Chondrocyte (in vitro differentiated cells): ENCODE measurements at regions not wholly inside any gene's neighbourhood (a gene's known extent, or its start where the extent isn't known, plus 50 kb on each side); places are given as distances from the start of the nearest gene placed in this dataset.

Experiments
- DNase-seq: peaks from one replicate; pipeline ENCODE4 v3.0.0; 2021; ENCODE audit warnings: mixed read lengths, low spot score
- H3K27ac Mint-ChIP-seq: one replicate; pipeline ENCODE4 v1.8.0; 2021; ENCODE audit warnings: mild to moderate bottlenecking, moderate library complexity, mixed read lengths; ENCODE audit not compliant: unreplicated experiment
- H3K27me3 Mint-ChIP-seq: 2 replicates; pipeline ENCODE4 v1.8.0; 2021; ENCODE audit warnings: low read depth, mixed read lengths
- H3K36me3 Mint-ChIP-seq: 2 replicates; pipeline ENCODE4 v1.8.0; 2021; ENCODE audit warnings: low read depth, mixed read lengths
- H3K4me1 Mint-ChIP-seq: 2 replicates; pipeline ENCODE4 v1.8.0; 2021; ENCODE audit warnings: low read depth, mild to moderate bottlenecking, mixed read lengths
- H3K4me3 Mint-ChIP-seq: one replicate; pipeline ENCODE4 v1.8.0; 2021; ENCODE audit warnings: mild to moderate bottlenecking, moderate library complexity, mixed read lengths; ENCODE audit not compliant: unreplicated experiment
- H3K9me3 Mint-ChIP-seq: 2 replicates; pipeline ENCODE4 v1.8.0; 2021; ENCODE audit warnings: low read depth, mixed read lengths
- TF ChIP-seq, protein P1 (sequence below): fragments of 200-600 bp; sonication (generic); IDR thresholded peaks from 2 replicates; pipeline ENCODE4 v1.5.0; 2021; ENCODE audit warnings: antibody characterized with exemption, mild to moderate bottlenecking, moderate library complexity

DNA sequence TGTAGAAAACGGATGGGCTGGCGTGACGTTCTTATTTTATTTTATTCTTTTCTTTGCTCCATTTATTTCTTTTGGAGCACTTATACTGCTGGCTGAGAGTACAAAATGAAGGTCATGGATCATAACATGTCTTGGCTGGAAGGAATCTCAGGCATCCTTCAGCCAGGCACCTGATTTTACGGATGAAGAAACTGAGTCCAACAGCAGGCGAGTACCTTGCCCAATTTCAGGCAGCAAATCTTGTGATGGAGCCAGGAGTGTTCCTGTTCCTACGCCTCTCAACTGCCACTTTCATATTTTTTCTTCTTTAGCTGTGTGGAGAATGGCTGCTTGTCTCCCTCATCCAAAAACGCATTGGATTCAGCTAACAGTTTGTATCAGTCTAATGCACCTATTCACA lies 332.1 kb upstream of the IGFBP7 start:
- no peak overlapping the region for H3K4me3 Mint-ChIP-seq
- TF ChIP-seq, protein P1, sequence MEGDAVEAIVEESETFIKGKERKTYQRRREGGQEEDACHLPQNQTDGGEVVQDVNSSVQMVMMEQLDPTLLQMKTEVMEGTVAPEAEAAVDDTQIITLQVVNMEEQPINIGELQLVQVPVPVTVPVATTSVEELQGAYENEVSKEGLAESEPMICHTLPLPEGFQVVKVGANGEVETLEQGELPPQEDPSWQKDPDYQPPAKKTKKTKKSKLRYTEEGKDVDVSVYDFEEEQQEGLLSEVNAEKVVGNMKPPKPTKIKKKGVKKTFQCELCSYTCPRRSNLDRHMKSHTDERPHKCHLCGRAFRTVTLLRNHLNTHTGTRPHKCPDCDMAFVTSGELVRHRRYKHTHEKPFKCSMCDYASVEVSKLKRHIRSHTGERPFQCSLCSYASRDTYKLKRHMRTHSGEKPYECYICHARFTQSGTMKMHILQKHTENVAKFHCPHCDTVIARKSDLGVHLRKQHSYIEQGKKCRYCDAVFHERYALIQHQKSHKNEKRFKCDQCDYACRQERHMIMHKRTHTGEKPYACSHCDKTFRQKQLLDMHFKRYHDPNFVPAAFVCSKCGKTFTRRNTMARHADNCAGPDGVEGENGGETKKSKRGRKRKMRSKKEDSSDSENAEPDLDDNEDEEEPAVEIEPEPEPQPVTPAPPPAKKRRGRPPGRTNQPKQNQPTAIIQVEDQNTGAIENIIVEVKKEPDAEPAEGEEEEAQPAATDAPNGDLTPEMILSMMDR = no peak
- H3K4me1 Mint-ChIP-seq = no peaks in the 10 kb centered on the region
- no peak for DNase-seq
- H3K27ac Mint-ChIP-seq = no peak overlapping the region
- H3K9me3 Mint-ChIP-seq = no peaks in the 10 kb centered on the region
- H3K36me3 Mint-ChIP-seq = no peaks in the 10 kb centered on the region
- H3K27me3 Mint-ChIP-seq = peaks cover 46% of the 10 kb centered on the region

DNA sequence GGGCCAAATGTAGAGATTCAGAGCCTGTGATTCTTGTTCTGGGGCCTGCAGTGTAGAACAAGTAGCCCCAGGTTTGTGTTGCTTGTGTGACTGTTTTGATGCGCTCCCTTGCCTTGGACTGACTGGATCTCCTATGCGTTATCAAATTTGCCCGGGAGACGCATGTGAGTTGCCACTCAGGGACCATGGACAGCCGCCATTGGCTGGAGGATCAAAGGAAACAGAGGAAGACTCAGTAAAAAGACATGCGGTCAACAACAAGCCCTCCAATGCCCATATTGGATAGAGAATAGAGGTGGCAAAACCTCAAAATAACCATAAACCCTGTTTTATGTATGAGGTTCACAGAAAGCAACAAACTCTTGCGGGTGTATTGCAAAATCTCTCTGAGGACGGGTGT lies 327.5 kb upstream of the IGFBP7 start:
- Mint-ChIP-seq H3K36me3 (no peaks in the 10 kb centered on the region), H3K27ac (no peak overlapping the region), H3K9me3 (no peaks in the 10 kb centered on the region), H3K4me3 (no peak overlapping the region), H3K27me3 (peaks cover 56% of the 10 kb centered on the region), H3K4me1 (no peaks in the 10 kb centered on the region)
- DNase-seq = no peak
- TF ChIP-seq, protein P1 = no peak

GRCh38 chr4:57435300-57435699 lies 325.1 kb upstream of the IGFBP7 start:
- no peak for DNase-seq
- H3K27ac Mint-ChIP-seq = no peak overlapping the region
- H3K27me3 Mint-ChIP-seq = peaks cover 55% of the 10 kb centered on the region
- no peaks in the 10 kb centered on the region for H3K4me1 Mint-ChIP-seq
- TF ChIP-seq, protein P1 = no peak
- H3K4me3 Mint-ChIP-seq = no peak overlapping the region
- no peaks in the 10 kb centered on the region for H3K36me3 Mint-ChIP-seq
- no peaks in the 10 kb centered on the region for H3K9me3 Mint-ChIP-seq

DNA sequence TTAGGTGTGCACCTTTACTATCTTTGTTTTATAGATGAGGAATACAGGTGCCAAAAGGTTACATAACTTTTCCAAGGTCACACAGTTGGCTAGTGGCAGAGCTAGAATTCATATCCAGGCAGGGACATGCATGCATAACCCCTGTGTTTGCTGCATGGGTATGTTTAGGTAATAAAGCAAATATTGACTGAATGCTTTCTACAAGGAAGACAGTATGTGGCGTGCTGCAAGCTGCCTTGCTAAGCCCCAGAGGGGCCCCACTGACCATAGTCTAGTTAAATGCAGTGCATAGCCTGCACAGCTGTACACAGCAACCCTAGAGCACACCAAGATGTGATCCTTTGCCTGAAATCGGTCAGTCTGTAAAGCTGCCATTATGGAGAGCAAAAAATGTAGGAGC lies 320.5 kb upstream of the IGFBP7 start:
- TF ChIP-seq, protein P1 = no peak
- no peak overlapping the region for H3K4me3 Mint-ChIP-seq
- no peak overlapping the region for H3K27ac Mint-ChIP-seq
- DNase-seq = no peak
- H3K4me1 Mint-ChIP-seq = peaks cover 3% of the 10 kb centered on the region
- H3K36me3 Mint-ChIP-seq = no peaks in the 10 kb centered on the region
- peaks cover 50% of the 10 kb centered on the region for H3K27me3 Mint-ChIP-seq
- no peaks in the 10 kb centered on the region for H3K9me3 Mint-ChIP-seq

- Mint-ChIP-seq H3K27me3 (peaks cover 31% of the 10 kb centered on the region), H3K27ac (no peak overlapping the region), H3K4me3 (no peak overlapping the region), H3K9me3 (no peaks in the 10 kb centered on the region), H3K36me3 (no peaks in the 10 kb centered on the region), H3K4me1 (peaks cover 12% of the 10 kb centered on the region)
- DNase-seq = no peak
- TF ChIP-seq, protein P1 = peak; percentile 86
Observed at GRCh38 chr4:57426779-57427395, 316.7 kb upstream of the IGFBP7 start.
